ENCODE measurements at regions not wholly inside any gene's neighbourhood (a gene's known extent, or its start where the extent isn't known, plus 50 kb on each side); places are given as distances from the start of the nearest gene placed in this dataset.

- no peak for TF ChIP-seq CTCF (IDR thresholded peaks at IDR 0.05; ENCODE audit: extremely low read depth in 1 of 2, insufficient read depth in 1 of 2, low read depth in 1 of 2, low read length in 2 of 2)
- no peak for TF ChIP-seq POLR2A (IDR thresholded peaks at IDR 0.05; ENCODE audit: low read depth, low read length)
- no peak for TF ChIP-seq JUN (IDR thresholded peaks at IDR 0.05; ENCODE audit: borderline replicate concordance, insufficient read depth, insufficient read length, low read depth)
Observed at GRCh38 chr4:107213410-107213809, 177.3 kb upstream of the DKK2 start.
